Thyroid gland (tissue), 4 donors: ENCODE measurements at regions not wholly inside any gene's neighbourhood (a gene's known extent, or its start where the extent isn't known, plus 50 kb on each side); places are given as distances from the start of the nearest gene placed in this dataset.

ENCODE experiments used
- POLR2A ChIP-seq, 2 donors: fragments of 450-650 bp; IDR thresholded peaks; one replicate each; pipeline ENCODE4 v1.6.1; 2017; ENCODE audit warnings: antibody characterized with exemption in 2 of 2, mild to moderate bottlenecking in 2 of 2, moderate library complexity in 1 of 2
- TF ChIP-seq, protein P1 (sequence below), 6 experiments: fragments of 200-600 bp in 3 of 6; fragments of 450-650 bp in 3 of 6; sonication (generic) in 3 of 6; IDR thresholded peaks; one replicate each; pipeline ENCODE4 v1.5.1; 2016 to 2019; ENCODE audit warnings: antibody characterized with exemption in 6 of 6, mild to moderate bottlenecking in 2 of 6, inconsistent platforms in 1 of 6, moderate library complexity in 1 of 6

DNA sequence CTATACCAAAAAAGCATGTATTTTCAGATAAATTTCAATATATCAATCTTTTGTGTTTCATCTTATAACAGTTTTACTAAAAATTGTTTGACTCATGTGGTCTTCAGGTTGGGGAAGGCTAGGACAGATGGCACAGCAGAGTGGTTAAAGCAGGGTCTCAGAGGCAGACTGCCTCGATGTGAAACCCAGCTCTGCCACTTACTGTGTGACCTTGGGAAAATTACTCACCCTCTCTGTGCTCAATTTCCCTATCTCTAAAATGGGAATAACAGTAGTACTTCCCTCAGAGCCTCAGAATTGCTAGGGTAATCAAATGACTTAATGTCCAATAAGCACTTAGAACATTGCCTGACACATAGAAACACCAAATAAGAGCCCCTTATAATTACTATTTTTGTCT lies 262.1 kb upstream of the FMN2 start:
- TF ChIP-seq, protein P1, sequence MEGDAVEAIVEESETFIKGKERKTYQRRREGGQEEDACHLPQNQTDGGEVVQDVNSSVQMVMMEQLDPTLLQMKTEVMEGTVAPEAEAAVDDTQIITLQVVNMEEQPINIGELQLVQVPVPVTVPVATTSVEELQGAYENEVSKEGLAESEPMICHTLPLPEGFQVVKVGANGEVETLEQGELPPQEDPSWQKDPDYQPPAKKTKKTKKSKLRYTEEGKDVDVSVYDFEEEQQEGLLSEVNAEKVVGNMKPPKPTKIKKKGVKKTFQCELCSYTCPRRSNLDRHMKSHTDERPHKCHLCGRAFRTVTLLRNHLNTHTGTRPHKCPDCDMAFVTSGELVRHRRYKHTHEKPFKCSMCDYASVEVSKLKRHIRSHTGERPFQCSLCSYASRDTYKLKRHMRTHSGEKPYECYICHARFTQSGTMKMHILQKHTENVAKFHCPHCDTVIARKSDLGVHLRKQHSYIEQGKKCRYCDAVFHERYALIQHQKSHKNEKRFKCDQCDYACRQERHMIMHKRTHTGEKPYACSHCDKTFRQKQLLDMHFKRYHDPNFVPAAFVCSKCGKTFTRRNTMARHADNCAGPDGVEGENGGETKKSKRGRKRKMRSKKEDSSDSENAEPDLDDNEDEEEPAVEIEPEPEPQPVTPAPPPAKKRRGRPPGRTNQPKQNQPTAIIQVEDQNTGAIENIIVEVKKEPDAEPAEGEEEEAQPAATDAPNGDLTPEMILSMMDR (IDR thresholded peaks at IDR 0.05), result no peak
- no peak for TF ChIP-seq POLR2A (IDR thresholded peaks at IDR 0.05)
